HepG2 (cell line): ENCODE measurements at regions not wholly inside any gene's neighbourhood (a gene's known extent, or its start where the extent isn't known, plus 50 kb on each side); places are given as distances from the start of the nearest gene placed in this dataset.

Experiments used
- ATAC-seq: fragments of 200-7000 bp; cut with Tn5 transposase; 3 replicates; pipeline ENCODE4 v1.9.1; 2020; ENCODE audit warnings: mild to moderate bottlenecking, moderate library complexity
- BruUV-seq: library from RNA; stranded (reverse); fragments of 400-500 nt; replicated peaks from 2 replicates; lab custom pipeline; 2021; lab: Mats Ljungman, UMichigan
- CTCF ChIA-PET: fragments of 300-600 bp; formaldehyde crosslinking; extraction: SDS; loops from one replicate; lab custom pipeline; 2021; ENCODE audit warnings: low total read pairs, inconsistent platforms, low intra/inter-chr PET ratio; lab: Yijun Ruan, JAX
- POLR2A ChIA-PET: fragments of 350-600 bp; sonication (Branson Sonifier 250); formaldehyde crosslinking; loops from one replicate; lab custom pipeline; 2020; ENCODE audit warnings: antibody characterized with exemption, inconsistent platforms; lab: Yijun Ruan, JAX
- DNase-seq: peaks from one replicate; pipeline ENCODE4 v3.0.0-alpha.2; 2015; ENCODE audit warnings: low spot score
- FAIRE-seq: peaks from 3 replicates; lab custom pipeline; 2011; peaks lifted over from hg19 to GRCh38; lab: Jason Lieb, UNC
- H2AFZ ChIP-seq: one replicate; pipeline ENCODE4 v1.6.1; 2011; ENCODE audit warnings: low read length, inconsistent platforms
- H3K27ac ChIP-seq: fragments of 300-600 bp; 3 replicates; pipeline ENCODE4 v1.8.0; 2011; ENCODE audit warnings: mixed run types, mild to moderate bottlenecking, mixed read lengths, low read length, inconsistent platforms; ENCODE audit not compliant: insufficient read depth; ENCODE audit errors: extremely low read length
- H3K27me3 ChIP-seq, 2 experiments: fragments of 200-600 bp in 1 of 2; 2 replicates in 1 of 2; 3 replicates in 1 of 2; pipeline versions ENCODE4 v1.6.0 to v1.8.0; 2011; ENCODE audit warnings: low read length in 2 of 2, mild to moderate bottlenecking in 2 of 2, moderate library complexity in 2 of 2, inconsistent platforms in 1 of 2; ENCODE audit not compliant: insufficient read depth in 2 of 2, control insufficient read depth in 1 of 2
- H3K36me3 ChIP-seq, 2 experiments: fragments of 200-600 bp in 1 of 2; replicated peaks in 1 of 2; 2 replicates in 1 of 2; 3 replicates in 1 of 2; pipeline versions ENCODE4 v1.5.1 to v1.8.0; 2011; ENCODE audit warnings: low read length in 2 of 2, inconsistent platforms in 1 of 2; ENCODE audit not compliant: insufficient read depth in 2 of 2, control insufficient read depth in 1 of 2
- H3K4me1 ChIP-seq: 2 replicates; pipeline ENCODE4 v1.5.1; 2012; ENCODE audit warnings: low read length, inconsistent platforms; ENCODE audit not compliant: insufficient read depth
- H3K4me2 ChIP-seq: 2 replicates; pipeline ENCODE4 v1.6.0; 2011; ENCODE audit warnings: low read depth, low read length, inconsistent platforms
- H3K4me3 ChIP-seq, 3 experiments: fragments of 200-600 bp in 1 of 3; sonication (generic), shearing (Covaris generic) in 1 of 3; replicated peaks in 1 of 3; 2 replicates each; pipeline ENCODE4 v1.5.1; 2011 to 2016; ENCODE audit warnings: low read length in 3 of 3, inconsistent platforms in 2 of 3, low read depth in 2 of 3, mild to moderate bottlenecking in 2 of 3, control low read depth in 1 of 3, mixed read lengths in 1 of 3; ENCODE audit not compliant: insufficient read depth in 1 of 3
- H3K79me2 ChIP-seq: one replicate; pipeline ENCODE4 v1.6.1; 2011; ENCODE audit warnings: low read length, inconsistent platforms; ENCODE audit not compliant: insufficient read depth
- H3K9ac ChIP-seq: 2 replicates; pipeline ENCODE4 v1.6.0; 2011; ENCODE audit warnings: mild to moderate bottlenecking, low read depth, low read length, inconsistent platforms; ENCODE audit not compliant: insufficient read depth
- H3K9me3 ChIP-seq: 2 replicates; pipeline ENCODE4 v1.5.1; 2012; ENCODE audit warnings: mild to moderate bottlenecking, low read length
- H4K20me1 ChIP-seq: 2 replicates; pipeline ENCODE4 v1.6.0; 2011; ENCODE audit warnings: inconsistent platforms, mild to moderate bottlenecking, low read length, moderate library complexity; ENCODE audit not compliant: insufficient read depth
- ARID5B ChIP-seq: IDR thresholded peaks from 2 replicates; pipeline ENCODE4 v1.4.0; 2020; ENCODE audit warnings: mild to moderate bottlenecking, missing genetic modification reagents
- DMAP1 ChIP-seq: IDR thresholded peaks from 2 replicates; pipeline ENCODE4 v1.6.1; 2016
- DNMT3B ChIP-seq: conservative IDR thresholded peaks from 2 replicates; pipeline ENCODE4 v1.6.1; 2016; ENCODE audit warnings: missing biosample characterization, control low read depth
- DZIP1 ChIP-seq: sonication (generic); formaldehyde crosslinking; IDR thresholded peaks from 2 replicates; pipeline ENCODE4 v1.5.0; 2020; ENCODE audit warnings: mild to moderate bottlenecking, missing genetic modification reagents
- ESRRA ChIP-seq: sonication (generic); formaldehyde crosslinking; IDR thresholded peaks from 2 replicates; pipeline ENCODE4 v1.5.1; 2020; ENCODE audit warnings: mild to moderate bottlenecking, low read depth, missing genetic modification reagents
- MEIS2 ChIP-seq: sonication (generic); formaldehyde crosslinking; IDR thresholded peaks from 2 replicates; pipeline ENCODE4 v1.9.0; 2021; ENCODE audit warnings: mild to moderate bottlenecking, missing genetic modification reagents
- MTERF4 ChIP-seq: sonication (generic); formaldehyde crosslinking; IDR thresholded peaks from 2 replicates; pipeline ENCODE4 v1.8.0; 2023; ENCODE audit warnings: mild to moderate bottlenecking, missing genetic modification reagents
- NKX3-1 ChIP-seq: sonication (generic); formaldehyde crosslinking; IDR thresholded peaks from 2 replicates; pipeline ENCODE4 v1.5.0; 2020; ENCODE audit warnings: missing genetic modification reagents
- RXRB ChIP-seq: IDR thresholded peaks from 2 replicates; pipeline ENCODE4 v1.6.1; 2016; ENCODE audit warnings: borderline replicate concordance, missing genetic modification reagents, missing compliant biosample characterization
- SRSF4 ChIP-seq: fragments of 200-400 bp; formaldehyde crosslinking; IDR thresholded peaks from one replicate; pipeline ENCODE4 v1.6.1; 2018; ENCODE audit warnings: mild to moderate bottlenecking, low read depth, low read length, moderate library complexity; ENCODE audit not compliant: poor library complexity, severe bottlenecking
- U2AF2 ChIP-seq: fragments of 200-400 bp; formaldehyde crosslinking; IDR thresholded peaks from 2 replicates; pipeline ENCODE4 v1.6.1; 2017; ENCODE audit warnings: low read depth, mild to moderate bottlenecking, low read length
- ZBTB43 ChIP-seq: sonication (generic); formaldehyde crosslinking; conservative IDR thresholded peaks from 2 replicates; pipeline ENCODE4 v1.4.0; 2020; ENCODE audit warnings: missing genetic modification reagents
- ZNF782 ChIP-seq: sonication (generic); formaldehyde crosslinking; IDR thresholded peaks from 2 replicates; pipeline ENCODE4 v1.4.0; 2020; ENCODE audit warnings: missing genetic modification reagents, mild to moderate bottlenecking, borderline replicate concordance
- in situ Hi-C: cut with HindIII; loops from 2 replicates; pipeline ENCODE4 v1.10.0; 2017; ENCODE audit warnings: low pct_unique_long_range_greater_than_20kb; ENCODE audit not compliant: extremely low pct_ligation_motif_present
- intact Hi-C: fragments of 100-400 bp; cut with micrococcal nuclease; formaldehyde crosslinking; loops from one replicate; pipeline ENCODE4 v1.10.0; 2022; ENCODE audit not compliant: unreplicated experiment

- intact Hi-C loops: no loop called here
- no peak for DNase-seq
- Histone ChIP-seq H4K20me1 (no peaks in the 10 kb centered on the region), H2AFZ (no peak overlapping the region), H3K4me3 (no peak overlapping the region), H3K36me3 (no peaks in the 10 kb centered on the region), H3K79me2 (no peaks in the 10 kb centered on the region), H3K27ac (no peak overlapping the region), H3K9ac (no peak overlapping the region), H3K4me1 (peaks cover 6% of the 10 kb centered on the region; the same call in 1 of the 2 replicates), H3K4me2 (no peak overlapping the region), H3K27me3 (no peaks in the 10 kb centered on the region), H3K9me3 (no peaks in the 10 kb centered on the region)
- POLR2A ChIA-PET: no interaction called here
- CTCF ChIA-PET: no interaction called here
- no peak for ATAC-seq
- in situ Hi-C loops: no loop called here
- BruUV-seq: no TSS peak
- FAIRE-seq: no peak
- no peak for TF ChIP-seq U2AF2
- no peak for TF ChIP-seq ARID5B
- TF ChIP-seq SRSF4: no peak
- no peak for TF ChIP-seq ESRRA (CRISPR knock-in tag)
- no peak for TF ChIP-seq ZBTB43 (CRISPR knock-in tag)
- no peak for TF ChIP-seq DMAP1
- no peak for TF ChIP-seq MTERF4 (CRISPR knock-in tag)
- TF ChIP-seq DZIP1 (CRISPR knock-in tag): no peak
- no peak for TF ChIP-seq ZNF782
- TF ChIP-seq NKX3-1 (CRISPR knock-in tag): no peak
- no peak for TF ChIP-seq RXRB
- no peak for TF ChIP-seq MEIS2
- no peak for TF ChIP-seq DNMT3B (CRISPR knock-in tag)
Observed at GRCh38 chr5:112014783-112015395, 257.9 kb upstream of the NREP start.
